GM18951 (cell line): ENCODE measurements at regions not wholly inside any gene's neighbourhood (a gene's known extent, or its start where the extent isn't known, plus 50 kb on each side); places are given as distances from the start of the nearest gene placed in this dataset.
"Not testable (repeated sequence)": the region's sequence is repeated elsewhere in the genome, so short reads cannot be mapped to it uniquely, and the experiment has no call there.

Experiments used
- POLR2A ChIP-seq: IDR thresholded peaks from 4 replicates; pipeline ENCODE4 v1.6.1; 2011; ENCODE audit warnings: mild to moderate bottlenecking; ENCODE audit not compliant: insufficient read length, insufficient read depth; ENCODE audit errors: extremely low read depth
- in situ Hi-C: fragments of 300-500 bp; cut with MboI; formaldehyde crosslinking; loops from one replicate; pipeline ENCODE4 v1.12.0; 2022; ENCODE audit warnings: low sequenced_read_pairs, mixed read lengths, inconsistent platforms; ENCODE audit not compliant: unreplicated experiment

DNA sequence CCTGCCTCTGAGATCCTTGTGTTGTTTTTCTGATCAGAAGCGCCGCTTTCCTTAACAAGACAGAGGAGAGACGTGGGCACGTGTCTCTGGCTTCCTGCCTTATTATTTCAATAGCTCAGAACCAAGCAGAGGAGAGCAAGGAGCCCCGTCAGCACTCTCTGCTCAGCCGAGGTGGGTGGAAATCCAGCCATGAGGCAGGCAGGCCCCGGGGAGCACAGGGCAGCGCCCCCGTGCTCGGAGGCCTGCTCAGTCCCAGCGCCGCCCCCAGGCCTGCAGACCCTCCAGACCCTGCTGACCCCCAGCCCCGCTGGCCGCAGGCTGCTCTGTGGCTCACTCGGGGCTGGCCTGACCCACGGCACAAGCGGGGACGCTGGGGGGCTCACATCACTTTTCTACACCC is 162.8 kb downstream of the BRD1 start:
- no peak for TF ChIP-seq POLR2A
- in situ Hi-C loops = no loop called here

DNA sequence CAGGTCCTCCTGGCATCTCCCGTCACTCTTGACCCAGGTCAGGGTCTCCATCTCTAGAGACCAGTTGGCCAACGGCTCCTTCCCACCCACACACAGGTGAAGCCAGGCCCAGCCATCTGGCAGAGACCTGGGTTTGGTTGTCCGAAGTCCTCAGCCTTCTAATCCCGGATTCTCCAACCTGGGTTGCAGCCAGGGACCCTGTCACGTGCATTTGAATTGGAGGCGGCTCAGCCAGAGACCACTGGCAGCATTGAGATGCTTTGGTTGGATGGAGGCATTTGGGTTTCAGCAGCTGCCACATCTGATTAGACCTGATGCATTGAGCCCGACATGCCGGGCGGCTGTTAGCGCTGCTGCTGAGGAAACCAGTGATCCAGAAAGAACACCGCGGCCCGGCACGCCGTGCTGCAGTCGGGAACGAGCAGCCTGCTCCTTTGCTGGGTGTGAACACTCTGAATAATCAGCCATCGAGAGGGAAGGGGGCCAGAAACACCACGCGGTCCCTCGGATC is 163.2 kb downstream of the BRD1 start:
- TF ChIP-seq POLR2A = no peak
- in situ Hi-C loops = no loop called here

DNA sequence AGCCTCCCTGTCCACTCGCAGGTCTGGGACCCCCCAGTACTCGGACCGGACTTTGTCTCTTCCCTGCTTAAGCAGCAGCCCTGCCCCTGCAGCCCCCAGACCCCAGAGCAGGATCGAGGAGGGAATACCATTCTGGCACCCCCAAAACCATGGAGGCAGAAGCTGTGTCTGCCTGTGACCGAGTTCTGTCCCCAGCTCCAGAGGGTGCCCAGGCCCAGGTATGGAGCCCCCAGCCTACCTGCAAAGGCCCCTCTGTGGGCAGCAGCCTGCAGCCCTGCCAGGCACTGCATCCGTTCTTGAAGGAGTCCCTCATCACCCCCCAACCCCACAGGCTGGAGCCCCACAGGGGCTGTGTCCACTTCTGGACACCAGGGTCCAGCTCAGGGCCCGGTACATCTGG is 163.8 kb downstream of the BRD1 start:
- TF ChIP-seq POLR2A = no peak
- in situ Hi-C loops = no loop called here

DNA sequence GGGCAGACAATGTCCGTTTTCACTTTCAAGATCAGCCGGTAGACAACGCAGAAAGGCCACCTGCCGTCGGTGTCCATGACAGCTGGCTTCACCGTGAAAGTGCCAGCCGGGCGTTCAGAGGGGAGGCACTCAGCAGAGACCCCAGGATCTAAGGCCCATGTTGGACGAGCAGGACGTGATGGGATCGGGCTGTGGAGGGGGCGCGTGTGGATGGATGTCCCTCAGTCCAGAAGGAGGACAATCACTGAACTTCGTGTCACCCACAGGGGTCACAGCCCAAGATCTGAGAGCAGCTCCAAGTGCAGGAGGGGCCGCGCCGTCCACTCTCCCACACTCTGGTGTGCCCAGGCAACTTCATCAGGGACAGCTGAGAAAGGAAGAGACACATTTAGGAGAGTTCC is 164.4 kb downstream of the BRD1 start:
- in situ Hi-C loops = no loop called here
- TF ChIP-seq POLR2A = no peak

DNA sequence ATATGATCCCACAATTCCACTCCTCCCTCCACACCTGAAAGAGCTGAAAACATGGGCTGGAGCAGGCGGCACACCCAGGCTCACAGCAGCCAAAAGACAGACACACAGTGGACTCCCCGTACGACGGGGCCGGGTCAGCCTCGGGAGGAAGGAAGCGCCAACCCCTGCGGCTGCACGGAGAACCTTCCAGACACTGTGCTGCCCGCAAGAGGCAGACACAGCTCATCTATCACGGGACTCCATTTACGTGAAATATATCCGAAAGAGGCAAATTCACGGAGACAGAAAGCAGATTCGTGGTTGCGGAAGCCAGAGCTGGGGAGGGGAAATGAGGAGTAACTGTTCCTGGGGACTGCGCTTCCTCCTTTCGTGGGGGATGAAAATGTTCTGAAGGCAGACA is 165.0 kb downstream of the BRD1 start:
- in situ Hi-C loops = no loop called here

DNA sequence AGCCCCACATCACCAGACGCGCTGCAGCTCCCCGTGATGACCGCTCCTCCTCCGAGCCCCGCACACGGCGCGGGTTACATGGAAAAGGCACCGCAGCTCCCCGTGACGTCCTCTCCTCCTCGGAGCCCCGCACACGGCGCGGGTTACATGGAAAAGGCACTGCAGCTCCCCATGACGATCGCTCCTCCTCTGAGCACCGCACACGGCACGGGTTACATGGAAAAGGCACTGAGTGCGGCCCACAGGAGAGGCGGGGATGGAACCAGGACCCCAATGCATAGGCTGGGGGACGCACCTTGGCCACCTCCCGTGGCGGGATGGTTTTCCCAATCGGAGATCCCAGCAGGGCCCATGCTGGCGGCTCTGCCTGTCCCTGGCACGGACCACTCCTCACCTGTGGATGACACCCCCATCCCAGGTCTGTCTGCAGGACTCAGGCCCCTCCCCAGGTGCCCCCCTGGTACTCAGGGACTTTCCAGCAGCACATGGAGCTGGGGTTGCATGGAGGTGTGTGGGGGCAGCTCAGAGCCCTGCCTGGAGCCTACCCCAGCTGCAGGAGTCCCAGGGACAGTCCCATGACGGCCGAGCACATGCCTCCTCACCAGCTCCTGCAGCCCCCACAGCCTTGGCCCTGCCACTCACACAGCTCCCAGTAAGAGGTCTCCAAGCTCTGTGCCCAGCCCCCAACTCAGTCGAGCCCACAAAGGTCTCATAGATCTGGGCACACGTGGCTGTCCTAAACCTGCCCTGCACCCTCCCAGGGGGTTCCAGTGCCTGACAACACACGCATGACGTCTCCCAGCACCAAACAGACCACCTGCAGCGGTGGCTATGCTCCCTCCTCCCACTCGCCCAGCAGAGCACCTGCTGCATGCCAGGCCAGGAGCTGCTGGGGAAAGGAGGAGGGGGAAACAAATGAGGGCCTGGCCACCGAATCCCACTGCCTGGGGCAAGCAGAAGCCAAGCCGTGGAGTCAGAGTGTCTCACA is 166.6 kb downstream of the BRD1 start:
- TF ChIP-seq POLR2A = no peak
- in situ Hi-C loops = no loop called here

More for the DNA sequence above, 165.0 kb downstream of the BRD1 start:
- TF ChIP-seq POLR2A = no peak

DNA sequence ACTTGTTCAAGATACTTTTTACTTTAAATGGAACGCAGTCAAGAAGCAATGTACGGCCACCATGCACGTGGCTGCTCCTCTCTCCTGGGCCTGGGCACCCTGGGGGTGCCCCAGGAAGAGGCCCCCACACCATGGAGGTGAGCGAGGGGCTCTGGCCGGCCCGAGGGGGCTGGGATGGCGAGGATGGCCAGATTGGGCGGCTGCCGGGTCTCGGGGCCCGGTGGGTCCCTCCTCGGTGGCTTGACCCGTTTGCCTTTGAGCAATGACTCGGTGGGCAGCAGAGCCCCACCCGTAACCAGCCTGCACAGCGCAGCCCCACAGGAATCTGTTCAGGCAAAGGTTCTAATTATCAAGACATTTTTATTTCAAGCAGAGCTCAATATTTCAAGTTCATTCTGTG is 167.4 kb downstream of the BRD1 start:
- in situ Hi-C loops = no loop called here
- no peak for TF ChIP-seq POLR2A

DNA sequence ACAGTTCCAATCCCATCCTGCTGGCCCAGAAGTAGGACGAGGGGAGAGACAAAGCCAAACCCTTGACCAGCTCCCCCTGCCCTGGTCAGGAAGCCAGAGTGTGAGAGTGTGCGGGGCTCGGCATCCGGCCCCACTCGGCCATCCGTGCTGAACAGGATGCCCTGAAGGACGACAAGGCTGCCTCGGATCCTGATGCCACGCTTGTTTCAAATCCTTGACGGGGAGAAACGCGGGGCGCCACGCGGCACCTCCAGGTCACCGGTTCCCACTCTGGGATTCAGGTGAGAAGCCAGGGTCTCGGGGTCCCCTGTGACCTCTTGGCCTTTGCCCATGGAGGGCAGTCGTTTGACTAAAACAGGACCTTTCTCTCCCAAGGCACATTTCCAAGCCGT is 167.8 kb downstream of the BRD1 start:
- TF ChIP-seq POLR2A = no peak
- in situ Hi-C loops = no loop called here

DNA sequence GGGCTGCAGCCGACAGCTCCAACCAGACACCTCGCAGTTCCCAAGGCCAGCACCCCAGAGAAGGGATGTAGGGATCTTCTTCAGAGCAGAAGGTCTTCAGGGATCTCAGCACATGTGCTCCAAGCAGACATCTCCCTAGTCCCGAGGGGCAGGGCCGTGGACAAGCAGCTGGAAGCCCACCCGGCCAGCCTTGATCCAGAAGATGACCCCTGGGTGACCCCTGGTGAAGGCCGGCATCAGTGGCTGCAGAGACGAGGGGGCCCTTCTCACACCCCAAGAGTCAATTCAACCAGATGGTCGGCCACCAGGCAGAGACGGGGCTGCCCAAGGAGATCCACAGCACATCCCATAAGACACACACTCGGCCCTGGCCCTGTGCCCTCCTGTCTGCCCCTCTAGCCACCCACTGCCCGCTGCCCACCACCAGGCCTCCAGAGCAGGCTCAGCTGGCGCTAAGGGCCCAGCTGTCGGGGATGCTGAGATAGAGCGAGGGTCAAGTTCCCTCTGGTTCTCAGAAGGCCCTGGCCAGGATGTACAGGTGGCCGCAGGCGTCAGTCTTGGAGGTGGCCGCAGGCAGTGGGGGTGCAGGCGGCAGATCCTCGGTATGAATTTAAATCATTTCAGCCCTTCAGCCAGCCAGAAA is 168.3 kb downstream of the BRD1 start:
- in situ Hi-C loops = no loop called here
- no peak for TF ChIP-seq POLR2A

DNA sequence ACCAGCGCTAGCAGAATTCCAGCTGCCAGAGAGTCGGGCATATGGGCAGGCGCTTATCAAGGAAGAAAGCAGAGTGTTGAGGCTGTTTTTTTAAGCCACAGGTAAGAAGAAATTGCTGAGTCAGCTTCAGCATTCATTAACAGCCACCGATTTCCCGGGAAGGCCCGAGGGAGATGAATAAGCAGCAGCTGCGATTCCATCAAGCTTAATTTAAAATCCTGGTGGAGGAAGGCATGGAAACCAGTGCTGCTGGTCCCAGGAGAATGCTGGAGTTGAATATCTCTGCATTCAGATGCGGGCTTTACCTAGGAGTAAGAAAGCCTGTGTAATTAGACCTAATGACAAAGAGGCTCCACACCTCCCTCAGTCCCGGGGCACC is 168.8 kb downstream of the BRD1 start:
- in situ Hi-C loops = no loop called here

DNA sequence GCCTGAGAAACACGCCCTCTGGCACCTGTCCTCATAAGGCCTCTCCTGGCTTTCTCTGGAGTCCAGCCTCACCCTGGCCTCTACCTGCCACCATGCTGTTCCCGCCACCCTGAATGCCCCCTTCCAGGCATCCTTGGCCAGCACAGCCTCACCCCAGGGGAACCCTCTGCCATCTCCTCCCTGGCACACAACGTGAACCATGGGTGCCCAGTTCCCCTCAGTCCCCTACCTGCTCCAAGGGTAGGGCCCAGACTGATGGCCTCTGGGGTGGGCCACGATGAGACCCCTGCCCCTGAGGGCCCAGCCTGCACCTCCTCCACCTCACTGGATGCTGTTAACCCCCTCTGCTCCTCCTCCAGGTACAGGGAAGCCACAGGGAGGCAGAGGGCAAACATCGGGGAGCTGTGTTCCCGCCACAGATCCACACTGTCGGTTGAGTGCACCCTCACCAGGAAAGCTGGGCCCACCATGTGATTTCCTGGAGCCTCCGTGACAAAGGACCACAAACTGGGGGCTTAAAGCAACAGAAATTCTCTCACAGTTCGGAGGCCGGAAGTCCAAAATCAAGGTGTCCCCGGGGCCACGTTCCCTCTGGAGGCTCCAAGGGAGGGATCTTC is 169.6 kb downstream of the BRD1 start:
- no peak for TF ChIP-seq POLR2A
- in situ Hi-C loops = no loop called here

More for the DNA sequence above, 168.8 kb downstream of the BRD1 start:
- no peak for TF ChIP-seq POLR2A

DNA sequence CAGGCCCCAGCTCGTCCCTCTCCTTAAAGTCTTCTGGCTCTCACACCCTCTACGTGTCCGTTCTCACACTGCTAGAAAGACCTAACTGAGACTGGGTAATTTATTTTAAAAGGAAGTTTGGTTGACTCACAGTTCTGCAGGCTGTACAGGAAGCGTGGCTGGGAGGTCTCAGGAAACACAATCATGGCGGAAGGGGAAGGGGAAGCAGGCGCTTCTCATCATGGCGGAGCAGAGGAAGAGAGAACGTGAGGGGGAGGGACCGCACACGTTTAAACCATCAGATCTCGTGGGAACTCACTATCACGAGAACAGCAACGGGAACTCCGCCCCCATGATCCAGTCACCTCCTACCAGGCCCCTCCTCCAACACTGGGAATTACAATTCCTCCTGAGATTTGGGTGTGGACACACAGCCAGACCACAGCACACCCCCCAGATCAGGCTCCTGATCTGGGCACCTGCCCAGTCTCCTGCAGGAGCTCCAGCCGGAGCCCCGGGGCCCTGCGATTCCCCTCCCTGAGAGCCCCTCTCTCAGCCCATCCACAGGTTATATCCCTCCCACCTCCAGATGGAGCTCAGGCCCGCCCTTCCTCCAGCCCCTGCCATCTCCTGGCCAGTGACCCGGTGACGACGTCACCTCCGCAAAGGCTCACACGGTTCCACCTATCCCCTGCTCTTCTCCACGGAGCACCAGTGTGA is 170.2 kb downstream of the BRD1 start:
- in situ Hi-C loops = no loop called here
- peak; percentile 54 for TF ChIP-seq POLR2A

DNA sequence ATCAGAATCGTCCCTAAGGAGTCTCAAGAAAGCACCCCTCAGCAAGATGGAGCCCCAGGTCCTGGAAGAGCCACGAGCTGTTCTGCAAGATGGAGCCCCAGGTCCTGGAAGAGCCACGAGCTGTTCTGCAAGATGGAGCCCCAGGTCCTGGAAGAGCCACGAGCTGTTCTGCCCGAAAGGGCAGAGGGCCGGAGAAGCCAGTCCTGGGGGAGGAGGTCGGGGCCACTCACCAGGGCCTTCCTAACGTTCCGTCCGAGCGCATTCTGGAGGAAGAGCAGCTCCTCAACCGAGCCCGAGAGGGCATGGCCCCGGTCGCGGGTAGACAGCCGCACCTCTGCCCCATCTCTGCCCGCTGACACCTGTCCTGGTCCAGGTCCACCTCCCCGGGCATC is 170.8 kb downstream of the BRD1 start:
- in situ Hi-C loops = not testable (repeated sequence)
